GM23338 (cell line): ENCODE measurements at regions not wholly inside any gene's neighbourhood (a gene's known extent, or its start where the extent isn't known, plus 50 kb on each side); places are given as distances from the start of the nearest gene placed in this dataset.

Source experiments
- NANOG ChIP-seq: IDR thresholded peaks from 2 replicates; pipeline ENCODE4 v1.6.1; 2016; ENCODE audit warnings: antibody characterized with exemption, borderline replicate concordance

DNA sequence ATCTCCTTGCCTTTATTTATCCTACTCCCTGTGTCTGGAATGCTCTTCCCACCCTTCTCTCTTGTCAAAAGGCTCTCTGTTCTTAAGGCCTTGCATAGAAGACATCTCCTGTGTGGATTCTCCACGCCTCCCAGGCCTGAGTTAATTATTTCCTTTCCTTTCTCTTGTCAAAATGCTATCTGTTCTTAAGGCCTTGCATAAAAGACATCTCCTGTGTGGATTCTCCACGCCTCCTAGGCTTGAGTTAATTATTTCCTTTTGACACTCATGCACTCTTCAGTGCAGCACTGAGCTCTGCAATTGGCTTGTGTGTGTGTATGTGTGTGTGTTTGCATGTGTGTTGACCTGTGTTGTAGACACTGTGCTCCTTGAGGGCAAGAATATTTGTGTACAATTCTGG lies 52.1 kb upstream of the DCD start (continued):
- TF ChIP-seq NANOG = no peak
